Left lung (tissue), 4 donors: ENCODE measurements at regions not wholly inside any gene's neighbourhood (a gene's known extent, or its start where the extent isn't known, plus 50 kb on each side); places are given as distances from the start of the nearest gene placed in this dataset.

Experiments
- ATAC-seq: fragments of 200-7000 bp; cut with Tn5 transposase; one replicate; pipeline ENCODE4 v1.9.1; 2020; ENCODE audit warnings: moderate library complexity
- DNase-seq, 4 donors: peaks; one replicate each; pipeline ENCODE4 v3.0.0-alpha.2; 2013 to 2020
- H3K27ac ChIP-seq, 2 donors: fragments of 200-600 bp; sonication (generic) in 1 of 2; one replicate each; pipeline versions ENCODE4 v1.5.0 to v1.8.0; 2020 to 2021
- H3K27me3 ChIP-seq, 2 donors: fragments of 200-600 bp; sonication (generic) in 1 of 2; one replicate each; pipeline versions ENCODE4 v1.5.0 to v1.8.0; 2020 to 2021
- H3K36me3 ChIP-seq, 2 donors: fragments of 200-600 bp; sonication (generic) in 1 of 2; one replicate each; pipeline versions ENCODE4 v1.5.0 to v1.8.0; 2020 to 2021
- H3K4me1 ChIP-seq, 2 donors: fragments of 200-600 bp; one replicate each; pipeline ENCODE4 v1.8.0; 2021
- H3K4me3 ChIP-seq, 2 donors: fragments of 200-600 bp; sonication (generic) in 1 of 2; one replicate each; pipeline versions ENCODE4 v1.5.0 to v1.8.0; 2020 to 2021; ENCODE audit warnings: mild to moderate bottlenecking in 1 of 2
- H3K9me3 ChIP-seq, 2 donors: fragments of 200-600 bp; sonication (generic) in 1 of 2; one replicate each; pipeline versions ENCODE4 v1.5.0 to v1.8.0; 2020 to 2021
- CTCF ChIP-seq, 2 donors: fragments of 200-600 bp; sonication (generic) in 1 of 2; IDR thresholded peaks; one replicate each; pipeline versions ENCODE4 v1.5.0 to v1.8.0; 2021; ENCODE audit warnings: antibody characterized with exemption in 2 of 2
- intact Hi-C, 2 donors: fragments of 100-400 bp; cut with DNase I; formaldehyde crosslinking; loops; one replicate each; pipeline versions ENCODE4 v1.11.2 to v1.14.2; 2022
- donor health status: DM: no; HTN: yes; CAD: no.
- donor health status: DM: no; HTN: no; CAD: no.

GRCh38 chr12:130058926-130059472, 103.3 kb upstream of the FZD10 start:
- peaks cover 0 to 4% of the 10 kb centered on the region in 2 donors for H3K9me3 ChIP-seq
- H3K27me3 ChIP-seq: peaks cover 0 to 7% of the 10 kb centered on the region in 2 donors
- ATAC-seq (no peak), DNase-seq (no peak)
- TF ChIP-seq CTCF (IDR thresholded peaks at IDR 0.05): no peak
- H3K4me3 ChIP-seq: no peak overlapping the region
- intact Hi-C loops: no loop called here
- H3K4me1 ChIP-seq: no peaks in the 10 kb centered on the region
- no peaks in the 10 kb centered on the region for H3K36me3 ChIP-seq
- H3K27ac ChIP-seq: no peak overlapping the region

GRCh38 chr12:130063866-130064265, 98.4 kb upstream of the FZD10 start:
- Histone ChIP-seq H3K4me1 (no peaks in the 10 kb centered on the region), H3K27ac (no peak overlapping the region), H3K9me3 (peaks cover 0 to 4% of the 10 kb centered on the region in 2 donors), H3K27me3 (peaks cover 0 to 5% of the 10 kb centered on the region in 2 donors), H3K36me3 (no peaks in the 10 kb centered on the region), H3K4me3 (no peak overlapping the region)
- TF ChIP-seq CTCF (IDR thresholded peaks at IDR 0.05): no peak
- intact Hi-C loops: no loop called here
- no peak for ATAC-seq
- DNase-seq: no peak

GRCh38 chr12:130064999-130065398, 97.3 kb upstream of the FZD10 start:
- Histone ChIP-seq H3K4me3 (no peak overlapping the region), H3K36me3 (no peaks in the 10 kb centered on the region), H3K27me3 (peaks cover 0 to 7% of the 10 kb centered on the region in 2 donors), H3K4me1 (no peaks in the 10 kb centered on the region), H3K27ac (no peak overlapping the region), H3K9me3 (peaks cover 0 to 4% of the 10 kb centered on the region in 2 donors)
- ATAC-seq: no peak
- DNase-seq: no peak
- no peak for TF ChIP-seq CTCF (IDR thresholded peaks at IDR 0.05)
- intact Hi-C loops: no loop called here

- ATAC-seq (no peak), DNase-seq (no peak)
- H3K9me3 ChIP-seq: peaks cover 0 to 1% of the 10 kb centered on the region in 2 donors
- no peak overlapping the region for H3K4me3 ChIP-seq
- H3K27ac ChIP-seq: no peak overlapping the region
- H3K27me3 ChIP-seq: peaks cover 0 to 8% of the 10 kb centered on the region in 2 donors
- H3K4me1 ChIP-seq: no peaks in the 10 kb centered on the region
- intact Hi-C loops: no loop called here
- no peaks in the 10 kb centered on the region for H3K36me3 ChIP-seq
- TF ChIP-seq CTCF (IDR thresholded peaks at IDR 0.05): no peak
Measured at GRCh38 chr12:130066742-130067141, 95.5 kb upstream of the FZD10 start.

GRCh38 chr12:130068741-130069140, 93.5 kb upstream of the FZD10 start:
- ATAC-seq (no peak), DNase-seq (no peak)
- Histone ChIP-seq H3K4me1 (no peaks in the 10 kb centered on the region), H3K27ac (no peak overlapping the region), H3K4me3 (no peak overlapping the region), H3K36me3 (no peaks in the 10 kb centered on the region), H3K27me3 (peaks cover 0 to 8% of the 10 kb centered on the region in 2 donors), H3K9me3 (no peaks in the 10 kb centered on the region)
- no peak for TF ChIP-seq CTCF (IDR thresholded peaks at IDR 0.05)
- intact Hi-C loops: no loop called here
